Caco-2 (cell line): ENCODE measurements at regions not wholly inside any gene's neighbourhood (a gene's known extent, or its start where the extent isn't known, plus 50 kb on each side); places are given as distances from the start of the nearest gene placed in this dataset.

Source experiments
- BruUV-seq: library from RNA; stranded (reverse); fragments of 400-500 nt; replicated peaks from 2 replicates; lab custom pipeline; 2021; lab: Mats Ljungman, UMichigan
- CTCF ChIA-PET: fragments of 300-600 bp; sonication (Branson Sonifier 250); formaldehyde crosslinking; loops from one replicate; lab custom pipeline; 2022; ENCODE audit warnings: antibody characterized with exemption; lab: Charles Lee
- POLR2A ChIA-PET: fragments of 300-600 bp; sonication (Branson Sonifier 250); formaldehyde crosslinking; loops from one replicate; lab custom pipeline; 2022; ENCODE audit warnings: antibody characterized with exemption; lab: Charles Lee
- DNase-seq, 2 experiments: peaks; one replicate each; pipeline versions ENCODE4 v3.0.0 to v3.0.0-alpha.2; 2020 to 2022
- H3K27me3 ChIP-seq: replicated peaks from 2 replicates; pipeline ENCODE4 v1.6.0; 2011; ENCODE audit warnings: low read length; ENCODE audit not compliant: control insufficient read depth, insufficient read depth
- H3K36me3 ChIP-seq: 2 replicates; pipeline ENCODE4 v1.5.1; 2011; ENCODE audit warnings: low read length; ENCODE audit not compliant: control insufficient read depth, insufficient read depth
- H3K4me1 ChIP-seq: fragments of 250-450 bp; sonication (Bioruptor Pico); 2 replicates; pipeline ENCODE4 v1.5.1; 2020; ENCODE audit warnings: mild to moderate bottlenecking
- H3K4me3 ChIP-seq: 2 replicates; pipeline ENCODE4 v1.5.1; 2011; ENCODE audit warnings: low read depth, mild to moderate bottlenecking, control low read depth, low read length
- H3K9me3 ChIP-seq: fragments of 250-450 bp; sonication (Bioruptor Pico); 2 replicates; pipeline ENCODE4 v1.5.1; 2020; ENCODE audit warnings: mild to moderate bottlenecking, moderate library complexity
- H3K27ac Mint-ChIP-seq: one replicate; pipeline ENCODE4 v1.8.0; 2022; ENCODE audit warnings: mixed read lengths; ENCODE audit not compliant: unreplicated experiment
- H3K27me3 Mint-ChIP-seq: one replicate; pipeline ENCODE4 v1.8.0; 2022; ENCODE audit warnings: mixed read lengths; ENCODE audit not compliant: insufficient read depth, unreplicated experiment
- H3K36me3 Mint-ChIP-seq: one replicate; pipeline ENCODE4 v1.8.0; 2022; ENCODE audit warnings: mild to moderate bottlenecking, mixed read lengths; ENCODE audit not compliant: insufficient read depth, unreplicated experiment
- H3K4me1 Mint-ChIP-seq: one replicate; pipeline ENCODE4 v1.8.0; 2022; ENCODE audit warnings: low read depth, mixed read lengths; ENCODE audit not compliant: unreplicated experiment
- H3K4me3 Mint-ChIP-seq: one replicate; pipeline ENCODE4 v1.8.0; 2022; ENCODE audit warnings: mild to moderate bottlenecking, moderate library complexity, mixed read lengths; ENCODE audit not compliant: unreplicated experiment
- H3K9me3 Mint-ChIP-seq: one replicate; pipeline ENCODE4 v1.8.0; 2022; ENCODE audit warnings: mixed read lengths; ENCODE audit not compliant: unreplicated experiment
- intact Hi-C: fragments of 100-400 bp; cut with micrococcal nuclease; formaldehyde crosslinking; loops from one replicate; pipeline ENCODE4 v1.10.0; 2022; ENCODE audit not compliant: unreplicated experiment
- TF ChIP-seq, protein P1 (sequence below), 2 experiments: fragments of 200-600 bp in 1 of 2; IDR thresholded peaks; 1 replicate in 1 of 2; 2 replicates in 1 of 2; pipeline versions ENCODE4 v1.5.1 to v1.8.0; 2011 to 2022; ENCODE audit warnings: antibody characterized with exemption in 1 of 2, control low read depth in 1 of 2, inconsistent platforms in 1 of 2, low read depth in 1 of 2, low read length in 1 of 2, mild to moderate bottlenecking in 1 of 2, moderate library complexity in 1 of 2; ENCODE audit not compliant: insufficient read depth in 1 of 2, severe bottlenecking in 1 of 2, unreplicated experiment in 1 of 2

DNA sequence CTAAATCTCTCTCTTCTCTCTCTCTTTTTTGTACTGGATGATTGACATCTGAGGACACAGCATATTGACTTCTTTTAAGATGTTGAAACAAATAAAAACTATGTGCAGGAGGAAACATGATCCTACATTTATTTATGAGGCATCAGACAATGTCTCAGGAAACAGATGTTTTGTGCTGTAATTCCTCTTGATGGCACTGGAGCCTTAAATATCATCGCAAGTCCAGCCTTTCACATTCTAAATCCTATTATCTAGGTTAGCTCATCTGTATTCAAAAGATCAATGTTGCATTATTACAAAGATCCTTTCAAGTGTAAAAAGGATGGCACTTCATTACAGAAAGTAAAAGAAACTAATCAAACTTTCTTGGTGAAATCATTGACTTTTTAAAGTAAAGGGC is 63.9 kb downstream of the MAT2B start:
- Histone ChIP-seq H3K4me3 (no peak overlapping the region), H3K36me3 (no peaks in the 10 kb centered on the region), H3K9me3 (no peaks in the 10 kb centered on the region), H3K27me3 (peaks cover 2% of the 10 kb centered on the region; the same call in 1 of the 2 replicates), H3K4me1 (0 out of 2 replicates have a peak, but pooled peaks cover 3% of the 10 kb centered on the region)
- intact Hi-C loops, result loop anchor here (10.0 kb wide), 1 partner anchor 256 kb away; no protein-coding TSS in a partner anchor
- TF ChIP-seq, protein P1, sequence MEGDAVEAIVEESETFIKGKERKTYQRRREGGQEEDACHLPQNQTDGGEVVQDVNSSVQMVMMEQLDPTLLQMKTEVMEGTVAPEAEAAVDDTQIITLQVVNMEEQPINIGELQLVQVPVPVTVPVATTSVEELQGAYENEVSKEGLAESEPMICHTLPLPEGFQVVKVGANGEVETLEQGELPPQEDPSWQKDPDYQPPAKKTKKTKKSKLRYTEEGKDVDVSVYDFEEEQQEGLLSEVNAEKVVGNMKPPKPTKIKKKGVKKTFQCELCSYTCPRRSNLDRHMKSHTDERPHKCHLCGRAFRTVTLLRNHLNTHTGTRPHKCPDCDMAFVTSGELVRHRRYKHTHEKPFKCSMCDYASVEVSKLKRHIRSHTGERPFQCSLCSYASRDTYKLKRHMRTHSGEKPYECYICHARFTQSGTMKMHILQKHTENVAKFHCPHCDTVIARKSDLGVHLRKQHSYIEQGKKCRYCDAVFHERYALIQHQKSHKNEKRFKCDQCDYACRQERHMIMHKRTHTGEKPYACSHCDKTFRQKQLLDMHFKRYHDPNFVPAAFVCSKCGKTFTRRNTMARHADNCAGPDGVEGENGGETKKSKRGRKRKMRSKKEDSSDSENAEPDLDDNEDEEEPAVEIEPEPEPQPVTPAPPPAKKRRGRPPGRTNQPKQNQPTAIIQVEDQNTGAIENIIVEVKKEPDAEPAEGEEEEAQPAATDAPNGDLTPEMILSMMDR (IDR thresholded peaks at IDR 0.05; ENCODE audit: insufficient read depth in 1 of 2, low read depth in 1 of 2, low read length in 1 of 2, severe bottlenecking in 1 of 2, unreplicated experiment in 1 of 2), result no peak
- no TSS peak for BruUV-seq
- Mint-ChIP-seq H3K36me3 (no peaks in the 10 kb centered on the region), H3K4me1 (peaks cover 8% of the 10 kb centered on the region), H3K27me3 (peaks cover 12% of the 10 kb centered on the region), H3K4me3 (no peak overlapping the region), H3K27ac (no peak overlapping the region), H3K9me3 (no peaks in the 10 kb centered on the region)
- CTCF ChIA-PET, result no interaction called here
- POLR2A ChIA-PET, result no interaction called here
- no peak for DNase-seq

DNA sequence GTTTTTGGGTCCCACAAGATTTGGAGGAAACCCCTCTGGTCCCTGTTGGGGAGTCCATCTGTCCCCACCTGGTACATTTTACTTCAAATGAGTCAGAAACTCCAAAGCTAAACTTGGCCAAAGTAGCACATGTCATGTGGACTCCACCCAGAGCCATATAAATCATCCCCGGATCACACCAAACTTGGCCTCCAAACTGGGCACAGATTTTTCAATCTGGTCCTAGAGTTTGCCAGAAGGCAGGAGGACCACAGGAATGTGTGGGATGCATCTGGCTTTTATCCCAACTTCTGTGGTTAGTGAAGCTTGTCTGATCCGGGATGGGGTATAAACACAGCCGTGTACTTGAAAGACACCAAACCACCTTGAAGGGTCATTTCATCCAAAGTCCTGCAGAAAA is 66.3 kb downstream of the MAT2B start:
- Mint-ChIP-seq H3K27me3 (peaks cover 12% of the 10 kb centered on the region), H3K27ac (no peak overlapping the region)
- POLR2A ChIA-PET, result no interaction called here

DNA sequence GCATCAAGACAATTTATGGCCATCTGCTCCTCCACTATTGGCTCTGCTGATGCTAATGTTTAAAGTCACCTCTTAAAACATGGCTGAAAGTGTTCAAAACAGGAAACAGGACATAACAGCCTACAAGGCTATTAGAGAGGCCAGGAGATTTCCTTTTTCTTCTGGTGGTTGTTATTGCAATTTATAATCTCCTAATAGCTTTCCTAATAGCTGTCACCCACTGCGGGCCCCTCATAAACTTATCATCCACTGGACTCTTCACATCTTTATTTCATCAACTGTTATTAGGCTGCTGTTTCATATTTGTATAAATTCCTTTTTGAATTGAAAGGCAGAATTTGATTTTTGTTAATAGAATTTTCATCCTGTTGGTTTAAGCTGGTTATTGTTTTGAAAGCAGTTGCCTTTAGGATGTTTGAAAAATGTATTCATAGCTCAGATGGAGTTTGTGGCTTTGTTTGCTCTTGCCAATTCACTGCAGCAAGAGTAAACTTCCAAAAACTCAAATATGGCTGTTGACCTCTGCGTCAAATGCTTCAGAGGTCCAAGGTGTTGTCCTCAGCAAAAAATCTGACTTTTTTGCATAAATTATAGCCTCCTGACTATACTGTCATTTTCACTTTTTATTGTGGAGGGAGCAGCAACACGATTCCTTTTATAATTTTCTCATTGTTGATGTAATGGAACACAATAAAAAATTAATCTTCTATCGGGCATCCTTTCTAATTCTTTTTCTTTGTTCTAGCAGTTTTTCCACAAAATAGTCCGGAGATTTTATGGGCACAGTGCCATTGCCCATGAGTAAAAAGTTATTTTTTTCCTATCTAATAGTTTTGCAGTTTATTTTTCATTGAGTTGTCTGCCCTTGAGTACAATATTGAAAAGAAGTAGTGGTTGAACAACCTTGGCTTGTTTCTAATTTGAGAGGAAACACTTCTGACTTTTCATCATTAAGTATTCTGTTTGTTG is 69.3 kb downstream of the MAT2B start:
- CTCF ChIA-PET, result no interaction called here
- Histone ChIP-seq H3K4me1 (no peaks in the 10 kb centered on the region), H3K27me3 (no peaks in the 10 kb centered on the region), H3K36me3 (no peaks in the 10 kb centered on the region), H3K9me3 (no peaks in the 10 kb centered on the region), H3K4me3 (no peak overlapping the region)
- Mint-ChIP-seq H3K27me3 (peaks cover 2% of the 10 kb centered on the region), H3K9me3 (no peaks in the 10 kb centered on the region), H3K4me3 (no peak overlapping the region), H3K4me1 (no peaks in the 10 kb centered on the region), H3K27ac (no peak overlapping the region), H3K36me3 (no peaks in the 10 kb centered on the region)
- BruUV-seq, result no TSS peak
- intact Hi-C loops, result no loop called here
- TF ChIP-seq, protein P1 (IDR thresholded peaks at IDR 0.05; ENCODE audit: insufficient read depth in 1 of 2, low read depth in 1 of 2, low read length in 1 of 2, severe bottlenecking in 1 of 2, unreplicated experiment in 1 of 2), result no peak
- POLR2A ChIA-PET, result no interaction called here
- no peak for DNase-seq

More for the DNA sequence above, 66.3 kb downstream of the MAT2B start:
- H3K36me3 Mint-ChIP-seq, result no peaks in the 10 kb centered on the region
- no peak for DNase-seq
- CTCF ChIA-PET, result no interaction called here
- Histone ChIP-seq H3K4me1 (no peaks in the 10 kb centered on the region), H3K27me3 (peaks cover 2% of the 10 kb centered on the region; the same call in 1 of the 2 replicates), H3K36me3 (no peaks in the 10 kb centered on the region), H3K9me3 (no peaks in the 10 kb centered on the region), H3K4me3 (no peak overlapping the region)
- BruUV-seq, result no TSS peak
- TF ChIP-seq, protein P1 (IDR thresholded peaks at IDR 0.05; ENCODE audit: insufficient read depth in 1 of 2, low read depth in 1 of 2, low read length in 1 of 2, severe bottlenecking in 1 of 2, unreplicated experiment in 1 of 2), result no peak
- no peaks in the 10 kb centered on the region for H3K4me1 Mint-ChIP-seq
- no peaks in the 10 kb centered on the region for H3K9me3 Mint-ChIP-seq
- H3K4me3 Mint-ChIP-seq, result no peak overlapping the region
- intact Hi-C loops, result no loop called here
